PFSK-1 (cell line): ENCODE measurements at regions not wholly inside any gene's neighbourhood (a gene's known extent, or its start where the extent isn't known, plus 50 kb on each side); places are given as distances from the start of the nearest gene placed in this dataset.

ENCODE experiments used
- FOXP2 ChIP-seq: optimal IDR thresholded peaks from 2 replicates; pipeline ENCODE3; 2011; ENCODE audit warnings: borderline replicate concordance, control low read depth, inconsistent platforms; ENCODE audit not compliant: insufficient read depth; ENCODE audit errors: extremely low read length, extremely low read depth
- POLR2AphosphoS5 ChIP-seq: IDR thresholded peaks from 2 replicates; pipeline ENCODE4 v1.6.1; 2012; ENCODE audit warnings: low read depth, mild to moderate bottlenecking, control low read depth, low read length, moderate library complexity
- SIN3A ChIP-seq: IDR thresholded peaks from 2 replicates; pipeline ENCODE4 v1.6.1; 2012; ENCODE audit warnings: mild to moderate bottlenecking, low read length, moderate library complexity, borderline replicate concordance; ENCODE audit not compliant: insufficient read depth
- TAF1 ChIP-seq: IDR thresholded peaks from 2 replicates; pipeline ENCODE4 v1.6.1; 2012; ENCODE audit warnings: low read length, control low read depth, borderline replicate concordance; ENCODE audit not compliant: insufficient read depth
- TF ChIP-seq, protein P1 (sequence below), 2 experiments: IDR thresholded peaks; 2 replicates each; pipeline versions ENCODE4 v1.6.1 to v1.8.0; 2011 to 2012; ENCODE audit warnings: low read depth in 2 of 2, low read length in 2 of 2, control low read depth in 1 of 2, inconsistent platforms in 1 of 2, mild to moderate bottlenecking in 1 of 2, moderate library complexity in 1 of 2; ENCODE audit not compliant: insufficient read depth in 1 of 2

- TF ChIP-seq, protein P1, sequence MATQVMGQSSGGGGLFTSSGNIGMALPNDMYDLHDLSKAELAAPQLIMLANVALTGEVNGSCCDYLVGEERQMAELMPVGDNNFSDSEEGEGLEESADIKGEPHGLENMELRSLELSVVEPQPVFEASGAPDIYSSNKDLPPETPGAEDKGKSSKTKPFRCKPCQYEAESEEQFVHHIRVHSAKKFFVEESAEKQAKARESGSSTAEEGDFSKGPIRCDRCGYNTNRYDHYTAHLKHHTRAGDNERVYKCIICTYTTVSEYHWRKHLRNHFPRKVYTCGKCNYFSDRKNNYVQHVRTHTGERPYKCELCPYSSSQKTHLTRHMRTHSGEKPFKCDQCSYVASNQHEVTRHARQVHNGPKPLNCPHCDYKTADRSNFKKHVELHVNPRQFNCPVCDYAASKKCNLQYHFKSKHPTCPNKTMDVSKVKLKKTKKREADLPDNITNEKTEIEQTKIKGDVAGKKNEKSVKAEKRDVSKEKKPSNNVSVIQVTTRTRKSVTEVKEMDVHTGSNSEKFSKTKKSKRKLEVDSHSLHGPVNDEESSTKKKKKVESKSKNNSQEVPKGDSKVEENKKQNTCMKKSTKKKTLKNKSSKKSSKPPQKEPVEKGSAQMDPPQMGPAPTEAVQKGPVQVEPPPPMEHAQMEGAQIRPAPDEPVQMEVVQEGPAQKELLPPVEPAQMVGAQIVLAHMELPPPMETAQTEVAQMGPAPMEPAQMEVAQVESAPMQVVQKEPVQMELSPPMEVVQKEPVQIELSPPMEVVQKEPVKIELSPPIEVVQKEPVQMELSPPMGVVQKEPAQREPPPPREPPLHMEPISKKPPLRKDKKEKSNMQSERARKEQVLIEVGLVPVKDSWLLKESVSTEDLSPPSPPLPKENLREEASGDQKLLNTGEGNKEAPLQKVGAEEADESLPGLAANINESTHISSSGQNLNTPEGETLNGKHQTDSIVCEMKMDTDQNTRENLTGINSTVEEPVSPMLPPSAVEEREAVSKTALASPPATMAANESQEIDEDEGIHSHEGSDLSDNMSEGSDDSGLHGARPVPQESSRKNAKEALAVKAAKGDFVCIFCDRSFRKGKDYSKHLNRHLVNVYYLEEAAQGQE (IDR thresholded peaks at IDR 0.05; ENCODE audit: insufficient read depth in 1 of 2, low read depth in 2 of 2, low read length in 2 of 2) = no peak
- TF ChIP-seq FOXP2 (no peak), POLR2AphosphoS5 (no peak), TAF1 (no peak), SIN3A (no peak)
These were observed 503.8 kb downstream of the NPIPA7 start for GRCh38 chr16:16882766-16883165.

DNA sequence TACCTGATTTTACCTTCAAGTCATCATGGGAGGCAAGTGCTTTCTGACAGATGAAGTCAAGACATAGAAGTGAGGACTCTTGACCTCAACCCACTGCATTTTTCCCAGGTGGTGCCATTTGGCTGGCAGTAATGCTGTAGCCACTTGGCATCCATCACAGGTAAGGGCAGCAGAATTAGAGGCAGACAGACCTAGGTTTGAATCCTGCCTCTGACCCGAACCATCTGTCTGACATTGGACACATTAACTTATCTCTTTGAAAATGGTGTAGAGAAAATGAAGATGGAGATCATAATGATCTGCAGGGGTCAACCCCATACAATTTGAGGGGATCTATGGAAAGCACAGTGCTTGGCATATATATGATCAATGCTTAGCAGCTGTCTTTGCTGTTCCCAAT is 505.5 kb downstream of the NPIPA7 start:
- TF ChIP-seq TAF1 (no peak), FOXP2 (no peak), POLR2AphosphoS5 (no peak), SIN3A (no peak)
- TF ChIP-seq, protein P1 (IDR thresholded peaks at IDR 0.05; ENCODE audit: insufficient read depth in 1 of 2, low read depth in 2 of 2, low read length in 2 of 2) = no peak

DNA sequence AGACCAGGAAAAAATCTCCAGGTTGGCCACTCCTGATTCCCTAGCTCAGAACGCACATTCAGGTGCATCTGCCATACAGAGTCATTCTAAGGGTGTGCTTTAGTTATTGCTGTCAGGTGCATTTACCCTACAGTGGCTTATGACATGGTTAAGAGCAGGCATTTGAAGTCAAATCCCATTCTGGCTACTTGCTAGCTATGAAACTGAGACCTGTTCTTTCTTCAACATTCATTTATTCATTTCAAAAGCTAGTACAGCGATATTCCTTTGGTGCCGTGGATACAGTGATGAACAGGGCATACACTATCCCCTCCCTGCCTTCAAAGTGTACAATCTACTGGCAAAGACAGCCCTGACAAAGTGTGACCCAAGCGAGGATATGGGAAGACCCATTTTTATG is 508.3 kb downstream of the NPIPA7 start:
- TF ChIP-seq SIN3A (no peak), FOXP2 (no peak), POLR2AphosphoS5 (no peak), TAF1 (no peak)
- TF ChIP-seq, protein P1 (IDR thresholded peaks at IDR 0.05; ENCODE audit: insufficient read depth in 1 of 2, low read depth in 2 of 2, low read length in 2 of 2) = no peak

- no peak for TF ChIP-seq TAF1
These were observed 512.0 kb downstream of the NPIPA7 start for GRCh38 chr16:16890964-16891363.

- TF ChIP-seq POLR2AphosphoS5 (no peak), TAF1 (no peak), SIN3A (no peak), FOXP2 (no peak)
- TF ChIP-seq, protein P1 (IDR thresholded peaks at IDR 0.05; ENCODE audit: insufficient read depth in 1 of 2, low read depth in 2 of 2, low read length in 2 of 2) = no peak
These were observed 525.7 kb downstream of the NPIPA7 start for GRCh38 chr16:16904601-16905000.
